RPMI8226 (cell line): ENCODE measurements at regions not wholly inside any gene's neighbourhood (a gene's known extent, or its start where the extent isn't known, plus 50 kb on each side); places are given as distances from the start of the nearest gene placed in this dataset.
"Not testable (repeated sequence)": the region's sequence is repeated elsewhere in the genome, so short reads cannot be mapped to it uniquely, and the experiment has no call there.

ENCODE experiments used
- DNase-seq: peaks from one replicate; pipeline ENCODE4 v3.0.0-alpha.2; 2015

DNA sequence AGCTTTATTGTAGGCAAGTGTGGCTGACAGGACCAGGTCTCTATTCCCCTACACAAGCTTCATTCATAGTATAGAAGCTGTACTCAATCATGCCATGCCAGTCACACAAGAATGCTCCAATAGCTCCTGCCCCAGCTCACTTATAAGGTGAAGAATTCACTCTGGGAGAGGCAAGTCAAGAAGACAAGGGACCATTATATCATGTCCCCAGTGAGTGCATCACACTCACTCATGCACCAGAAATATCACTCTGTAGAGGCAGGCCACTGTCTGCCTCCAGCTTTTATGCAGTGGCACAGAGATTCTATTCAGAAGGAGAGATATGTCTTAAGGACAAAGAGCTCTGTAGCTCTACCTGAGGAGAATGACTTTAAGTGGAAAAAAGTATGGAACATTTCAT, 263.2 kb downstream of the GJA1 start:
- DNase-seq, result no peak

DNA sequence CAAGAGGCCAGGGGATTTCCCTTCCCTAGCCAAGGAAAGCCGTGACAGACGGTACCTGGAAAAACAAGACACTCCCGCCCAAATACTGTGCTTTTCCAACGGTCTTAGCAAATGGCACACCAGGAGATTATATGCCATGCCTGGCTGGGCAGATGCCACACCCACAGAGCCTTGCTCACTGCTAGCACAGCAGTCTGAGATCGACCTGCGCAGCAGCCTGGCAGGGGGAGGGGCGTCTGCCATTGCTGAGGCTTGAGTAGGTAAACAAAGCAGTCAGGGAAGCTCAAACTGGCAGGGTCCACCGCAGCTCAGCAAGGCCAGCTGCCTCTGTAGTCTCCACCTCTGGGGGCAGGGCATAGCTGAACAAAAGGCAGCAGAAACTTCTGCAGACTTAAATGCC, 267.7 kb downstream of the GJA1 start:
- DNase-seq, result not testable (repeated sequence)

DNA sequence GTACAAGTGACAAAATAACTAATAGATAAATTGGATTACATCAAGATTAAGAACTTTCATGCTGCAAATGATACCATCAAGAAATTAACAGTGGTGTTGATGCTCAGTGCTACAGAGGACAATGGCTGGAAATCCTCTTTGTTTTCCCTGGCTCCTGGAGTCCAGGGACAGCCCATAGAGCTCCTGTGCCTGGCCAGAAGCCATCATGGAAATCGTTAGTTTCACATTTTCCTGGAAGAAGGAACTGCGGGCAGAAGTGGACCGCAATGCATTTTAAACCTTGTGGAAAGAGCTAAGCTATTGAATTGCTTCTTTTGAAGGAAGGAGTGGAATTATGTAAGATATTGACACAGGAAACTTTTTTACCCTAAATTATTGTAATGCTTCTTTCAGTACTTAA, 276.0 kb downstream of the GJA1 start:
- DNase-seq, result no peak

DNA sequence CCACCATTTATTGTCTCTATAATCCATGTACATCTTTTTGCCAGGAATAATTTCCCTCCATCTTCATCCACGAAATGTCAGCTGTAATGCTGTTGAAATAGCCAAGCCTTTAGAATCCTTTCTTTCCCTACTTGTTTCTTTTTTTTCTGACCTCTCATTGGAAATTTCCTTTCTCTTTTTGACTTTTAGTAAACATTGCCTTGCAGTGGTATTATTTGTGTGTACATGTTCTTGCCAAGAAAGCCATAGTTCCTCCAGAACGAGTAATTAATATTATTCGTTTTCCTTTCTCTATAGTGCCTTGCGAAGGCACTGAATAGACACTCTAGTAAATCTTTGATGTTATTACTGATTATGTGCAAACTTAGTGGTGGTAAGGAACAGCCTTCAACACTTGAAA, 282.2 kb downstream of the GJA1 start:
- no peak for DNase-seq

DNA sequence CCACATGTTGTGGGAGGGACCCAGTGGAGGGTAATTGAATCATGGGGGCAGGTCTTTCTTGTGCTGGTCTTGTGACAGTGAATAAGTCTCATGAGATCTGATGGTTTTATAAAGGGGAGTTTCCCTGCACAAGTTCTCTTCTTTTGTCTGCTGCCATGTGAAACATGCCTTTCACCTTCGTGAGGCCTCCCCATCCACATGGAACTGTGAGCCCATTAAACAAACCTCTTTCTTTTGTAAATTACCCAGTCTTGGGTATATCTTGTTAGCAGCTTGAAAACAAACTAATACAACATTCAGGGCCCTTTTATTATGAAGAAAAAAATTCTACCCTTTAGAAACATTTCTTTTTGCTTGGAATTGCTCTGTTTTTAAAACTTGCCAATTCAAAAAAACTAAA, 285.4 kb downstream of the GJA1 start:
- not testable (repeated sequence) for DNase-seq

DNA sequence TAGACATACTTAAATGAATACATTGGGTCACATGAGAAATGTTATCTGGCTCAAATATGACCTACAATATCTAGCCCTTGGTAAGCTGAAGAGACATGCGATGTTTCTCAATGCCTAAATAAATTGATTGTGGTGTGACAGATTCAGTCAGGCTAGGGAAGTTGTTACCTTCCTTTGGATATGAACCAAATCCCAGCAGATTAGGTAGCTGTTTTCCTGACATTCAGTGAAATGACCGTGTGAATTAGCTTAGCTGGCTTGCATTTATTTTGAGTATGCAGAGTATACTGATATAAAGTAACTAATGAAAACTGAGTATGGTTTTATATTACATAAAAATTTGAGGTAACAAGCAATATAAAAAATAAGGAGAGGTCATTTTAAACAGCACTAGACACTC, 288.2 kb downstream of the GJA1 start:
- no peak for DNase-seq

DNA sequence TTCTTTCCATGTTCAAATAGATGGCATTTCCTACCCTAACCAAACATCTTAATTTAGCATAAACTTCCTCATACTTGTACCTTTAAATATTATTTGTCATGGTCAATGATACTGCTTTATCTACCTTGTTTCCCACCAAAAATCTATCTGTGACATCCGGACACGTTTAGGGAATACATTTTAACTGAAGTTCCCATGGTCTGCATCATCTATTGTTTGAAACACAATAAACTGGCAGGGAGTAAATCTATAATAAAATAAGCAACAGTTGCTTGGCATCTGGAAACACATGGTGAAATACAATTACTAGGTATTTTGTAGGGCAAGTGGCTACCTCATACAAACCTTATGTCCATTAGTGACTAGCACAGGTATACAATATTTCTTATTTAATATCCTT, 289.1 kb downstream of the GJA1 start:
- DNase-seq, result no peak

DNA sequence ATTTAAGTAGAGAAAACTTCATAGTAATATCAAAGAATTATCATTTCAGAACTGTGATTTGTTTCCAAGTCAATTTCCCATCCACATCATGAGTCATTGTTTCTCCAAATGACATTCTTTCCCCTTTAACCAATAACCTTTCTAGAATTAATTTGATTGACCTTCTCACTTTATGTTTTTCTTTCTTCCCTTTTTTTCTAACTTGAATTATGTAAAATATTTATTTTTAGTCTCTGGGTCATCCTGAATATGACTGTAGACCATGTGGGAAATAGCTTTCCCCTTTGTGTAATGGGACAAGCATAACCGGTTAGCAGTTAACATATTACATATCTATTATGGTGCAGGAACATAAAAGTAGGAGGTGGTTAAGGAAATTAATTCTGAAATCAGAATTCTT, 291.1 kb downstream of the GJA1 start:
- no peak for DNase-seq

DNA sequence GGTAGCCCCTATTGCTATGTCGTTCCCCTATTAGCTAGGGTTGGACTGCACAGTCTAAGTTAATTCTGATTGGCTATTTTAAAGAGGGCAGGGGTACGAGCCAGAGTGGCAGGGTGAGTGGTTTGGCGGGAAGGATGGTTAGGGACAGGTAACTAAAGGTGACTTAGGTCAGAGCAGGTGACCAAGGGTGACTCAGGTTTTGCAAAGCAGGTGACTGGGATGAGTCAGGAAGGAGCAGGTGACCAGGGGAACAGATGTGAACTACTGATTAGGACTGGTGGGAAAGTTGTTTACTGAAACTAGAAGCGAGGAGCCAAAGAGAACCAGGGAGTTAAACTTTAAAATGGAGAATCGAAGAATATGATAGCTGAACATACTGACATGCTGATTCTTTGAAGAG, 295.2 kb downstream of the GJA1 start:
- no peak for DNase-seq

DNA sequence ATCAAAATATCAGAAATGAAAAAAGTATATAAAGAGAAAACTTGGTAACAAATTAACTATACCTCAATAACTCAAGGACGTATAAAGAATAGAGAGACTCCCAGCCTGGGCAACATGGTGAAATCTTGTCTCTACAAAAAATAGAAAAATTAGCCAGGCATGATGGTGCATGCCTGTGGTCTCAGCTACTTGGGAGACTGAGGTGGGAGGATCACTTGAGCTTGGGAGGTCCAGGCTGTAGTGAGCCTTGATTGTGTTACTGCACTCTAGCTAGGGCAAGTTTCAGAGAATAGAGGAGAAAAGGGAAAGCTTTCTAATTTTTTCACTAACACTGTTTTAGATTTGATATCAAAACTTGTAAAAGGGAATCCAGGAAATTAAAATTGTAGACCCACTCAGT, 295.9 kb downstream of the GJA1 start:
- no peak for DNase-seq

DNA sequence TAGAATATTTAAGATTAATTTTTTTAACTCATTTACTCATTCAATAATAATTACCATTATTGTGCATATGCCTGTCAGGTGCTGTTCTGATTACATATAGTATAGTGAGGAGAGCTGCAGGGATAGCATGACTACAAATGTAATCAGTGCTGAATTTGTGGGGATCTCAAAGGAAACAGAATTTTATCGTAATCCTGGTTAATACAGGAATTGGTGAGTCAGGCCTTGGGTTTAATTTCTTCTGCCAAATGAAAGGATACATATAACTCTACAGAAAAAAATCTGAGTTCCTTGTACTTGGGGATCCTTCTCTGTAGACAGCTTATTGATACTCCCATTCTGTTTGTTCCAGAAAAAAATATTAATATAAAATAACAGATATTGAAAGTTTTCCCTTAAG, 297.2 kb downstream of the GJA1 start:
- DNase-seq, result no peak

DNA sequence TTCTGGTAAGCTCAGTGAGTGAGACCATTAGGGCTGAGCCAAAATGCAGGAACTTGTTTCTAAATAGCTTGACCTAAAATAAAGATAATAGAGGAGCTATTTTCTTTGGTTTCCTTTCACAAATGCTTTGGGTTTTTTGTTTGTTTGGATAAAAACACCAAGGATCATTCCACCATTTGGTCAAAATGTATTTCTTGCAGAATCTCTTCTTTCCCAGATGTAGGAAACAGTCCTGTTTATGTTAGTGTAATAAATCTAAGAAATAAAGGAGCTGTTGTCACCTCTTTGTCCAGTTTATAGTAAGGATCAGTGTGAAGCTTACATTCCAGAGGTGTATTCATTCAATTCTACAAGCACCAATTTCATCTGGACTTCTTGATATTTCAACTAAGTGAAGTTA, 297.8 kb downstream of the GJA1 start:
- DNase-seq, result no peak

DNA sequence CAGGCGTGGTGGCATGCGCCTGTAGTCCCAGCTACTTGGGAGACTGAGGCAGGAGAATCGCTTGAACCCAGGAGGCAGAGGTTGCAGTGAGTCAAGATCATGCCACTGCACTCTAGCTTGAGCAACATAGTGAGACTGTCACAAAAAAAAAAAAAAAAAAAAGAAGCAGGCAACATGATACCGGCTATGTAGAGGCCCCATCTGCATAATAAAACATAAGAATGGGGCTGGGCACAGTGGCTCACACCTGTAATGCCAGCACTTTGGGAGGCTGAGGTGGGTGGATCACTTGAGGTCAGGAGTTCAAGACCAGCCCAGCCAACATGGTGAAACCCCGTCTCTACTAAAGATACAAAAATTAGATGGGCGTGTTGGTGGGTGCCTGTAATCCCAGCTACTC, 304.7 kb downstream of the GJA1 start:
- not testable (repeated sequence) for DNase-seq

DNA sequence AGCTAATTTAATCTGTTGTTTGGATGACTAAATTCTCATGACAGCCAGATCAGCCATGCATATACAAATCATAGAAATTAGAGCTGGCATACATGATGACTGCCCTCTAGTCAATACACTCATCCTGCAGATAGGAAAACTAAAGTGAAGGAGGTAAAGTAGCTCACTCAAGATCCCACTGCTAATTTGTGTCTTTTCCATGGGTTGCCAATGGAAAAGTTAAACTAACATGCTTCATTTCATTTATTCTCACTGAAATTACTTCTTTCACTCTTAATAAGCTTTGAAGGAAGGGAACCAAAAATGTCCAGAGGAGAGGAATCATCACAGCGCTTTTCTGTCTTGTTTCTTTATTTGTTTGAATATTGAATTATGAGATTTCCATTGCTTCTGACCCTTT, 308.2 kb downstream of the GJA1 start:
- no peak for DNase-seq

DNA sequence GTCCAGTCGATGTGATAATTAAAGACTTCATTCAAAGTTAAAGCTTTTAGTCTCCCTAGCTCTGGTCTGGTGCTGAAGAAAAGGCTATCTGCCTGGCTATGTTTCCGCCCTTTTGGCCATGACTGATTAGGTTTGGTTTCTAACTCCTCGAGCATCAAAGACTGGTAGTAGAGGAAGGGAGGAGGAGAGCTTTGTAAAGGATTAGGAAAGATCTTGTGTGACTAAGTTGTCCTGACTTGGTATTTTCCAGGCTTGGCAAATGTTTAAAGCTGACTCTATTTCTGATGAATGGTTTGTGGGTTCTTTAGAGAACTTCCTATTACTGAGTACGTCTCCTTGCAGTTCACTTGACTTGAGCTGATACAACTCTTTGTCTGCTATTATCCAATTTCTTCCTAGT, 312.9 kb downstream of the GJA1 start:
- no peak for DNase-seq

DNA sequence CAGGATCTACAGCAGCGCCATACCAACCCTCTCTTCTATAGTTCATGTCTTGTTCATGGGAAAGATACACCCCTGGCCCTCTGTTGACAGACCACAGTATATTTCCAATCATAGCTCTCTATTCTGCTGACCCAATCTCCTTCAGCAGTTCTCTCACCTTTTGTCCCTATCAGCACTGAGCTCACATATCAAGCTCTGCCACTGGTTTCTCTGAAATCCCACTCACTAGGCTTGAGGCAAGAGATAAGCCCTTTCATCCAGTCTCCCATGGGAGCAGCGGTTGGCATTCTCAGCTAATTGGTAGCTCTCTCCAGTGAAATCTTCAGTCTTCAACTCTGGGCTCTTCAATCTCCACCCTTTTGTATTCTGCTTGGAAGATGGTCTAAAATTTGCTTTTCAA, 313.4 kb downstream of the GJA1 start:
- no peak for DNase-seq

DNA sequence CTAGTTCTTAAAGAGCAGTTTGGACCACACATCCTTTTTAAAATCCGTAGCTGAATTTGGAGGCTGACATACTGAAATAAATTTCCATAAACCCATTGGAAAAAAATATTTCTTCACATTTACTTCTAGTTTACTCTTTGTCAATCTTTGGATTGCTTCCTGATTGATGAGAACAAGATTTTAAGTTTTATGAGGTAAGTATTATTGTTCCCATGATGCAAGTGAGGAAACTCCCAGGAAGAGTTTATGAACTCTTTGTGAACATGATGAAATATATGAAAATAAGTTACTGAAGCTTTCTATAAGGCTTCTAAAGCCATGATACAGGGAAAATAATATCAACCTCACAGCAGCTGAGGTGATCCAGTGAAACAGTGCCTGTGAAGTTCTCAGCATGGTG, 320.0 kb downstream of the GJA1 start:
- no peak for DNase-seq

DNA sequence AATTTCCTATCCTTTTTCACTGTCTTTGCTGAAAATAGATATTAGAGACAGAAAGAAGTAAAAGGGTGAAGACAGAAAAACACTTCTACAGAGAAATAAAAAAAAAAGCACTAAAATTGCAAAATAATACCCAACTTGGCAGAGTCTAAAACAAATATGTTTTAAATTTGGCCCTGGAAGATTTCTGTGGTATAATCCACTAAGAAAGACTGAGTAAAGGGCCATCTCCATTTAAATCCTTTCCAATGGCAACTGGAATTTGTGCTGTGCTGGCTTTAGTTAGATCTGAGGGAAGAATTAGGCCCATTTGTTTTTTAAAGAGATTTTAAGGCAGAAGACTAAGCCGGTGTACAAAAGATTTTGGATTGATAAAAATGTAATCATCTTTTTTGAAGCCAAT, 321.2 kb downstream of the GJA1 start:
- no peak for DNase-seq

DNA sequence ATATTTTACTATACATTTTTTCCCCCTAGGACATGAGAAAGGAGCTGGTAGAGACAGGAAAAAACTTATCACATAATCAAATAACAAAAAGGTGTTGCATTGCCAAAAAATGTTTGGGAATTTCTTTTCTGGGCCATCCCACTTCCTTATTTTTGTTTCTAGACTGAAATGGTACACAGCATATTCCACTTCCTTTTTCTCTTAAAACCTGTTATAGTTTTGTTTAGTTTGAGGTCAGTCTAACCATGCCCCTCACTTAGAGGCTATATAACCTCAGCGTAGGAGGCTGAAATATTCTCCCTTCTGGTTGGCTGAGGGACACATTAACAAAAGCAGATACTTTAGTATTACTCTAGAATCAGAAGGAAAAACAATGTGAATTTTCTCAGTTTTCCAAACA, 323.9 kb downstream of the GJA1 start:
- no peak for DNase-seq

DNA sequence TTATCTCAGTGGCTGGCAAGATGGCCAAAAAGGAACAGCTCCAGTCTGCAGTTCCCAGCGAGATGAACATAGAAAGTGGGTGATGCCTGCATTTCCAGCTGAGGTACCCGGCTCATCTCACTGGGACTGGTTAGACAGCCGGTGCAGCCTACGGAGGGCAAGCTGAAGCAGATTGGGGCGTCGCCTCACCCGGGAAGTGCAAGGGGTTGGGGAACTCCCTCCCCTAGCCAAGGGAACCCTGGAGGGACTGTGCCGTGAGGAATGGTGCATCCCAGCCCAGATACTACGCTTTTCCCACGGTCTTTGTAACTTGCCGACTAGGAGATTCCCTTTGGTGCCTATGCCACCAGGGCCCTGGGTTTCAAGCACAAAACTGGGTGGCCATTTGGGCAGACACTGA, 324.7 kb downstream of the GJA1 start:
- no peak for DNase-seq

DNA sequence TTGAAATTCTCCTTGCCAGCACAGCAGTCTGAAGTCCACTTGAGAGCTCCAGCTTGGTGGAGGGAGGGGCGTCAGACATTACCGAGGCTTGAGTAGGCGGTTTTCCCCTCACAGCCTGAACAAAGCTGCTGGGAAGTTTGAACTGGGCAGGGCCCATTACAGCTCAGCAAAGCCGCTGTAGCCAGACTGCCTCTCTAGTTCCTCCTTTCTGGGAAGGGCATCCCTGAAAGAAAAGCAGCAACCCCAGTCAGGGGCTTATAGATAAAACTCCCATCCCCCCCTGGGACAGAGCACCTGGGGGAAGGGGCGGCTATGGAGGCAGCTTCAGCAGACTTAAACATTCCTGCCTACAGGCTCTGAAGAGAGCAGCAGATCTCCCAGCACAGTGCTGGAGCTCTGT, 325.3 kb downstream of the GJA1 start:
- DNase-seq, result no peak

DNA sequence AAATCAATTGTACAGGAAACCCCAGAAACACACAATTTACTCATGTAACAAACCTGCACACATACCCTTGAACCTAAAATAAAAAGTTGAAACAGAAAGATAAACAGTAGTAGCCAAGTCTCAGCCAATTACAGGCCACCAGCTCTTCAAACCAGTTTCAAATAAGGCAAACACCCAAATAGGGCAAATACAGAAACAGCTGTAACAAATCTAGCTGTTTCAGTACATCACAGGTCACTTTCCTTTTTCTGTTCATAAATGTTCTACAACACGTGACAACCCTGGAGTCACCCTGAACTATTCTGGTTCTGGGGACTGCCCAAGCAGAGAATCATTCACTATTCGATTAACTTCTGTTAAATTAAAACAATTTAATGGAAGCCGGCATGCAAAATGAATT, 329.0 kb downstream of the GJA1 start:
- no peak for DNase-seq

DNA sequence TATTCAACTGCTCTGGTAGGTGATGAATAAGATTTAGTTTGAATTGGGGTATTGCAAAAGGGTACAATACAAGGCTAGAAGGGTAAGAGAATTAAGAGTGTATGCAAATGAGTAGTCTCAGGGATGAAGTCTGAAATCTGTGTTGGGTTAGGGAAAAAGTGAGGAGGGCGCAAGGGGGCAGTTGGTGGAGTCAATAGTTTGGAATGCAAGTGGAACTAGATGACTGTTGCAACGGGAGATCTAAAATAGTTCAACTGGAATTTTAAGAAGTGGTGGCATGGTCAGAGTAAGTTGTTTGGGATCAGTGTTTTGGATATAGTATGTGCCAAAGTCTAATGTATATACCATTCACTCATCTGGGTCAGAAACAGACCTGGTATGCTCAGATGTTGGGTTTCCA, 329.6 kb downstream of the GJA1 start:
- DNase-seq, result no peak

DNA sequence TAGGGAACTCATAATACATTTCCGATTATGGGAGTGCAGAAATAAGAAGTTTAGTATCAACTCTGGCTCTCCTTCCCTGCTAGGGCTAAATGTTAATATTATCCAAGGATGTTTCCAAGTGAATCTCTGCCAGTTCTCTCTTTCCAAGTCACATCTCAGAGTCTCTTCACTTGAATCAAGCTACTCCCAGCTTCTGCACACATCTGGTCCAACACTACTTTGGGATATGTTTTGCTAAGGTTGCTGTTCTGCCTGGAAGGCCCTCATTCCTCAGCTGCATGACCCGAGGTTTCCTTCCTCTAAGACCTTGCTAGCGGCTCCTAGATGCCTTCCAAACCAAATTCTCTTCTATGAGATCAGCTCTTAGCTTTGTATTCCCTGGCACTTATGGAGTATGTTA, 331.8 kb downstream of the GJA1 start:
- no peak for DNase-seq

DNA sequence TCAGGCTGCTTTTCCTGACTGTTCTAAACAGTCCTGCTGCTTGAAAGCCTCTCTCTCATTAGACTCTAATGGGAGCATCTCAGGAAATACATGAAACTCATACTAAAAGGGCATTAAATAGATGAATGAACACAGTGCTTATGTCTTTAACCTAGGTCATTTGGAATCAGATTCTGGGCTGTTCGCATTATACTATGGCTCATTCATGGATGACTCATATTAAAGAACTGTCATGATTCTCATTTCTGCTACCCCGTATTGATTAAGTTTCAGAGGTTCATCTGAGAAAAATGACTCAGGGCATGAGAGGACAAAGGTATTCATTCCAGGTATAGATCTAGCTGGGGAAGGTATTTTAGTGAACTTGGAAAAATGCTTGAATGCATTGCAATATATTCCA, 335.5 kb downstream of the GJA1 start:
- no peak for DNase-seq

DNA sequence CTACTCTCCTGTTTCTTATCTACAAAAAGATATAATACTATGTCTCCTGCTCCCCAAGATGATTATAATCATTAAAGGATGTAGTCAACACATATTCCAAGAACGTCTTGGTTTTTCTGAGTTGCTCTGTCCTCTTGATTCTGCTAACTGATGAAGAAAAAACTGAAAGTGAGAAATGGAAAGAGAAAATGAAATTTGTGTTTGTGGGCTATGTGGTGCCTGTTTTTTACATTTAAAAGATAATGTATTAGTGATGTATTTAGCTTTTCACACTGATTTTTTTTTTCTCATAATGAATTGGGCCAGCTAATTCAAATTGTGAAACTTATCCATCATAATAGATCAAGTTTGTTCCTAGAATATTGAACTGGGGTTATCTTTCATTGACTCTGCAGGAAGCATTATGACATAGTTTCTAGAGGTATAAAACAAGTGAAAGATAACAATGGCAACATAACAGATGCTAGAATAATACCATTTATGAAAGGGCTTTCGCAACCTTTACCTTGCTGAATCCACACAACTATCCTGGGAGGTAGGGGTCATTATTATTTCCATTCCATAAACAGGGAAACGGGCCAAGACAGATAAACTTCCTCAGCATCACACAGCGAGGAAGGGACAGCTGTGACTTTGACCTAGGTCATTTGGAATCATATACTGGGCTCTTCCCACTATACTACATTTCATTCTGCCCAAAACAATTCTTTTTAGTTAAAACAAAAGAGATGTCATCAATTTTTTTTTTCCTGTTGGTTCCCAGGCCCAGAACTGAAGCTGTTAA, 336.7 kb downstream of the GJA1 start:
- DNase-seq, result no peak
